H9 (cell line): ENCODE measurements at regions not wholly inside any gene's neighbourhood (a gene's known extent, or its start where the extent isn't known, plus 50 kb on each side); places are given as distances from the start of the nearest gene placed in this dataset.
"Not testable (repeated sequence)": the region's sequence is repeated elsewhere in the genome, so short reads cannot be mapped to it uniquely, and the experiment has no call there.

Experiments
- DNase-seq: peaks from one replicate; pipeline ENCODE4 v3.0.0-alpha.2; 2017
- H2AFZ ChIP-seq: one replicate; pipeline ENCODE4 v1.6.1; 2013; ENCODE audit warnings: mild to moderate bottlenecking, low read length, control low read depth, moderate library complexity
- H2AK5ac ChIP-seq: 2 replicates; pipeline ENCODE4 v1.6.1; 2013; ENCODE audit warnings: low read length, control low read depth, mixed read lengths; ENCODE audit not compliant: insufficient read length
- H2BK120ac ChIP-seq: one replicate; pipeline ENCODE4 v1.6.1; 2013; ENCODE audit warnings: low read depth, mild to moderate bottlenecking, low read length, control low read depth, inconsistent platforms; ENCODE audit not compliant: poor library complexity, severe bottlenecking
- H2BK12ac ChIP-seq: 2 replicates; pipeline ENCODE4 v1.6.1; 2013; ENCODE audit warnings: low read length, control low read depth, mixed read lengths, low read depth; ENCODE audit not compliant: insufficient read length
- H2BK15ac ChIP-seq: 2 replicates; pipeline ENCODE4 v1.6.1; 2013; ENCODE audit warnings: low read depth, low read length, control low read depth
- H2BK20ac ChIP-seq: one replicate; pipeline ENCODE4 v1.6.1; 2013; ENCODE audit warnings: low read depth, mild to moderate bottlenecking, low read length, control low read depth, inconsistent platforms; ENCODE audit not compliant: poor library complexity, severe bottlenecking
- H2BK5ac ChIP-seq: 2 replicates; pipeline ENCODE4 v1.6.1; 2013; ENCODE audit warnings: low read length, control low read depth, mixed read lengths; ENCODE audit not compliant: insufficient read length
- H3K14ac ChIP-seq: 2 replicates; pipeline ENCODE4 v1.6.1; 2013; ENCODE audit warnings: low read length, control low read depth; ENCODE audit not compliant: insufficient read depth
- H3K18ac ChIP-seq: 2 replicates; pipeline ENCODE4 v1.6.1; 2013; ENCODE audit warnings: low read depth, mild to moderate bottlenecking, mixed read lengths, low read length, control low read depth; ENCODE audit not compliant: insufficient read length
- H3K23ac ChIP-seq: 2 replicates; pipeline ENCODE4 v1.6.1; 2013; ENCODE audit warnings: low read length, control low read depth, mixed read lengths, low read depth; ENCODE audit not compliant: insufficient read length
- H3K23me2 ChIP-seq: 2 replicates; pipeline ENCODE4 v1.6.1; 2013; ENCODE audit warnings: low read depth, mild to moderate bottlenecking, mixed read lengths, low read length, control low read depth; ENCODE audit not compliant: insufficient read length, poor library complexity, severe bottlenecking
- H3K27ac ChIP-seq: 2 replicates; pipeline ENCODE4 v1.5.1; 2013; ENCODE audit warnings: low read length, control low read depth, mixed read lengths, low read depth; ENCODE audit not compliant: insufficient read length
- H3K27me3 ChIP-seq: 2 replicates; pipeline ENCODE4 v1.6.1; 2013; ENCODE audit warnings: low read length, control low read depth, inconsistent platforms; ENCODE audit not compliant: insufficient read depth
- H3K4ac ChIP-seq: 2 replicates; pipeline ENCODE4 v1.6.1; 2013; ENCODE audit warnings: low read depth, mild to moderate bottlenecking, control low read depth, inconsistent platforms, low read length, moderate library complexity
- H3K4me1 ChIP-seq: 2 replicates; pipeline ENCODE4 v1.6.1; 2013; ENCODE audit warnings: low read length, control low read depth, inconsistent platforms; ENCODE audit not compliant: insufficient read depth
- H3K4me2 ChIP-seq: 2 replicates; pipeline ENCODE4 v1.6.1; 2013; ENCODE audit warnings: low read length, control low read depth, mixed read lengths; ENCODE audit not compliant: insufficient read length, insufficient read depth
- H3K56ac ChIP-seq: 2 replicates; pipeline ENCODE4 v1.6.1; 2013; ENCODE audit warnings: low read depth, mild to moderate bottlenecking, mixed read lengths, low read length, control low read depth; ENCODE audit not compliant: insufficient read length
- H3K79me1 ChIP-seq: 2 replicates; pipeline ENCODE4 v1.6.1; 2013; ENCODE audit warnings: low read depth, mild to moderate bottlenecking, moderate library complexity, low read length, control low read depth, inconsistent platforms; ENCODE audit not compliant: insufficient read depth, poor library complexity, severe bottlenecking
- H3K79me2 ChIP-seq: 2 replicates; pipeline ENCODE4 v1.6.1; 2013; ENCODE audit warnings: low read length, control low read depth, inconsistent platforms; ENCODE audit not compliant: insufficient read depth
- H3K9ac ChIP-seq: 2 replicates; pipeline ENCODE4 v1.6.1; 2013; ENCODE audit warnings: low read length, control low read depth, mixed read lengths; ENCODE audit not compliant: insufficient read length; ENCODE audit errors: extremely low read depth
- H3K9me3 ChIP-seq: one replicate; pipeline ENCODE4 v1.6.1; 2013; ENCODE audit warnings: low read depth, low read length, inconsistent platforms; ENCODE audit not compliant: control insufficient read depth
- H3T11ph ChIP-seq: one replicate; pipeline ENCODE4 v1.6.1; 2013; ENCODE audit warnings: mild to moderate bottlenecking, low read length, control low read depth, inconsistent platforms
- H4K20me1 ChIP-seq: one replicate; pipeline ENCODE4 v1.6.1; 2013; ENCODE audit not compliant: control insufficient read depth, insufficient read length, insufficient read depth
- H4K5ac ChIP-seq: 2 replicates; pipeline ENCODE4 v1.6.1; 2013; ENCODE audit warnings: low read depth, mild to moderate bottlenecking, mixed read lengths, low read length, control low read depth; ENCODE audit not compliant: insufficient read length
- H4K8ac ChIP-seq: replicated peaks from 2 replicates; pipeline ENCODE4 v1.6.1; 2013; ENCODE audit warnings: low read length, control low read depth, mixed read lengths, low read depth; ENCODE audit not compliant: insufficient read length
- H4K91ac ChIP-seq: 2 replicates; pipeline ENCODE4 v1.6.1; 2013; ENCODE audit warnings: low read depth, mild to moderate bottlenecking, moderate library complexity, mixed read lengths, low read length, control low read depth; ENCODE audit not compliant: insufficient read length
- H3K27ac Mint-ChIP-seq, 3 experiments: 2 replicates in 2 of 3; 3 replicates in 1 of 3; pipeline ENCODE4 v1.8.0; 2020 to 2021; ENCODE audit warnings: mixed read lengths in 3 of 3, mild to moderate bottlenecking in 1 of 3, moderate library complexity in 1 of 3
- H3K27me3 Mint-ChIP-seq: 2 replicates; pipeline ENCODE4 v1.8.0; 2021; ENCODE audit warnings: low read depth, mild to moderate bottlenecking, moderate library complexity, mixed read lengths
- H3K36me3 Mint-ChIP-seq, 3 experiments: 2 replicates in 2 of 3; 3 replicates in 1 of 3; pipeline ENCODE4 v1.8.0; 2020 to 2021; ENCODE audit warnings: low read depth in 3 of 3, mixed read lengths in 3 of 3; ENCODE audit not compliant: insufficient read depth in 1 of 3
- H3K4me1 Mint-ChIP-seq, 2 experiments: 2 replicates each; pipeline ENCODE4 v1.8.0; 2020; ENCODE audit warnings: mixed read lengths in 2 of 2
- H3K4me3 Mint-ChIP-seq, 2 experiments: 2 replicates in 1 of 2; 3 replicates in 1 of 2; pipeline ENCODE4 v1.8.0; 2020 to 2021; ENCODE audit warnings: mild to moderate bottlenecking in 2 of 2, mixed read lengths in 2 of 2, moderate library complexity in 1 of 2
- H3K9me3 Mint-ChIP-seq, 2 experiments: 2 replicates in 1 of 2; 3 replicates in 1 of 2; pipeline ENCODE4 v1.8.0; 2020; ENCODE audit warnings: mild to moderate bottlenecking in 2 of 2, mixed read lengths in 2 of 2, moderate library complexity in 1 of 2
- WGBS: extraction: QIAGEN DNeasy Blood & Tissue Kit; methylation state at CpG from one replicate; pipeline ENCODE4 v1.1.7; 2013; ENCODE audit warnings: missing lambda C conversion rate, low lambda C conversion rate, mixed read lengths; ENCODE audit not compliant: insufficient read length; ENCODE audit errors: extremely low coverage; 5-methylcytosine and 5-hydroxymethylcytosine counted together

GRCh38 chr4:4099610-4100009 lies 127.1 kb downstream of the OTOP1 start:
- not testable (repeated sequence) for H3K27ac Mint-ChIP-seq, H3K27me3 ChIP-seq, H3K4ac ChIP-seq, H2AFZ ChIP-seq, H3K9me3 Mint-ChIP-seq, H3K23me2 ChIP-seq, H3K23ac ChIP-seq, H3T11ph ChIP-seq, H3K14ac ChIP-seq, H2BK20ac ChIP-seq, H3K56ac ChIP-seq, H3K36me3 Mint-ChIP-seq, H4K91ac ChIP-seq, H4K20me1 ChIP-seq, H2BK5ac ChIP-seq, H3K27ac ChIP-seq, H3K4me2 ChIP-seq, H4K8ac ChIP-seq, H3K79me2 ChIP-seq, H2AK5ac ChIP-seq, H3K79me1 ChIP-seq, H3K4me1 ChIP-seq, H3K18ac ChIP-seq, H3K27me3 Mint-ChIP-seq, H3K9ac ChIP-seq, H3K4me3 Mint-ChIP-seq, H2BK12ac ChIP-seq, H4K5ac ChIP-seq, H2BK120ac ChIP-seq, H3K9me3 ChIP-seq, DNase-seq, H2BK15ac ChIP-seq
- no CpG with 5 or more reads among the region's 4 CpGs for WGBS
- H3K4me1 Mint-ChIP-seq, result peaks cover 32 to 39% of the 10 kb centered on the region in 2 experiments

- not testable (repeated sequence) for H3K36me3 Mint-ChIP-seq, DNase-seq, H3K9me3 Mint-ChIP-seq, H3K56ac ChIP-seq, H3K23ac ChIP-seq, H2AFZ ChIP-seq, H3K27ac ChIP-seq, H3K79me1 ChIP-seq, H3K27ac Mint-ChIP-seq, H3K4me1 ChIP-seq, H4K8ac ChIP-seq, H3K18ac ChIP-seq, H3K9me3 ChIP-seq, H3K9ac ChIP-seq, H3K27me3 ChIP-seq, H3K14ac ChIP-seq, H3K4ac ChIP-seq, H3K79me2 ChIP-seq, H3K23me2 ChIP-seq, H2BK5ac ChIP-seq, H2BK20ac ChIP-seq, H3K4me2 ChIP-seq, H3T11ph ChIP-seq, H4K20me1 ChIP-seq, H4K5ac ChIP-seq, H2BK120ac ChIP-seq, H4K91ac ChIP-seq, H2BK15ac ChIP-seq, H2AK5ac ChIP-seq, H2BK12ac ChIP-seq
- Mint-ChIP-seq H3K4me3 (peak overlapping the region; percentile 67 to 86), H3K27me3 (peaks cover 34% of the 10 kb centered on the region), H3K4me1 (peaks cover 9 to 28% of the 10 kb centered on the region in 2 experiments)
- WGBS, result no CpG with 5 or more reads among the region's 36 CpGs
Observed at GRCh38 chr4:4106923-4107322, 119.8 kb downstream of the OTOP1 start.
